MM.1S (cell line): ENCODE measurements at regions not wholly inside any gene's neighbourhood (a gene's known extent, or its start where the extent isn't known, plus 50 kb on each side); places are given as distances from the start of the nearest gene placed in this dataset.

Source experiments
- DNase-seq: peaks from one replicate; pipeline ENCODE4 v3.0.0-alpha.2; 2015
- H2AFZ ChIP-seq: fragments of 300-600 bp; sonication (generic); 2 replicates; pipeline ENCODE4 v1.6.0; 2016; ENCODE audit warnings: antibody characterized with exemption, low read length
- H3F3A ChIP-seq: fragments of 300-600 bp; sonication (generic); 2 replicates; pipeline ENCODE4 v1.6.1; 2016; ENCODE audit warnings: mild to moderate bottlenecking, antibody characterized with exemption, low read length, moderate library complexity, mixed read lengths; ENCODE audit not compliant: insufficient read depth
- H3K27ac ChIP-seq: fragments of 300-600 bp; sonication (generic); 2 replicates; pipeline ENCODE4 v1.5.1; 2016; ENCODE audit warnings: mild to moderate bottlenecking, low read length
- H3K27me3 ChIP-seq: fragments of 300-600 bp; sonication (generic); replicated peaks from 2 replicates; pipeline ENCODE4 v1.6.0; 2016; ENCODE audit warnings: low read length; ENCODE audit not compliant: insufficient read depth
- H3K36me3 ChIP-seq: fragments of 300-600 bp; sonication (generic); replicated peaks from 2 replicates; pipeline ENCODE4 v1.6.1; 2016; ENCODE audit warnings: mild to moderate bottlenecking, low read length, mixed read lengths; ENCODE audit not compliant: insufficient read depth
- H3K4me1 ChIP-seq: fragments of 300-600 bp; sonication (generic); 2 replicates; pipeline ENCODE4 v1.6.1; 2016; ENCODE audit warnings: low read length, mixed read lengths
- H3K4me2 ChIP-seq: fragments of 300-600 bp; sonication (generic); 2 replicates; pipeline ENCODE4 v1.6.0; 2016; ENCODE audit warnings: low read depth, low read length
- H3K4me3 ChIP-seq: fragments of 300-600 bp; sonication (generic); 2 replicates; pipeline ENCODE4 v1.5.1; 2016; ENCODE audit warnings: low read length, mixed read lengths
- H3K79me2 ChIP-seq: fragments of 300-600 bp; sonication (generic); 2 replicates; pipeline ENCODE4 v1.6.1; 2016; ENCODE audit warnings: mixed run types, low read length, mixed read lengths
- H3K9ac ChIP-seq: fragments of 300-600 bp; sonication (generic); 2 replicates; pipeline ENCODE4 v1.6.1; 2016; ENCODE audit warnings: low read length, mixed read lengths
- H3K9me2 ChIP-seq: fragments of 300-600 bp; sonication (generic); replicated peaks from 2 replicates; pipeline ENCODE4 v1.6.1; 2016; ENCODE audit warnings: mild to moderate bottlenecking, low read length, mixed read lengths; ENCODE audit not compliant: insufficient read depth
- H3K9me3 ChIP-seq: fragments of 300-600 bp; sonication (generic); replicated peaks from 2 replicates; pipeline ENCODE4 v1.6.1; 2016; ENCODE audit warnings: mild to moderate bottlenecking, low read length, mixed read lengths; ENCODE audit not compliant: insufficient read depth
- H4K20me1 ChIP-seq: fragments of 300-600 bp; sonication (generic); 2 replicates; pipeline ENCODE4 v1.6.1; 2016; ENCODE audit warnings: mild to moderate bottlenecking, low read length, moderate library complexity, mixed read lengths; ENCODE audit not compliant: insufficient read depth
- EZH2 ChIP-seq: fragments of 300-600 bp; sonication (generic); optimal IDR thresholded peaks from 2 replicates; pipeline ENCODE3; 2017; ENCODE audit warnings: low read depth, mild to moderate bottlenecking, antibody characterized with exemption, low read length, mixed read lengths
- EZH2phosphoT487 ChIP-seq: fragments of 300-600 bp; sonication (generic); IDR thresholded peaks from 2 replicates; pipeline ENCODE4 v1.6.1; 2018; ENCODE audit warnings: antibody characterized with exemption, low read length
- TF ChIP-seq, protein P1 (sequence below): fragments of 300-600 bp; sonication (generic); IDR thresholded peaks from 2 replicates; pipeline ENCODE4 v1.5.1; 2016; ENCODE audit warnings: antibody characterized with exemption, low read length, mixed read lengths

DNA sequence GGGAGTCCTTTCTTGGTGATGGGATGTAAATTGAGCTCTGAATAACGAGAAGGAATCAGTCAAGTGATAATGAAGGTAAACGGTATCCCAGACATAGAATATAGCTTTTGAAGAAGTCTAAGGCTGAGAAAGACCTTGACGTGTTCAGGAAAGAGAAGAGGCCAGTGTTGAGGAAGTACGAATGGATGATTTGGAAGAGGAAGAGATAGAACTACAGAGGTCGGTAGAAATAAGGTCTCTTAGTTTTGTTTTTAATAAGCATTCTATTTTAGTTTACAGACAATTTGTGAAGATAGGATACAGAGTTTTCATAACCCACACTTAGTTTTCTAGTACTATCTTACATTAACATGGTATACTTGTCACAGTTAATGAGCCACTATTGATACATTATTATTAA lies 1598.1 kb downstream of the FAM181B start:
- Histone ChIP-seq H3K9me3 (no peaks in the 10 kb centered on the region), H3F3A (no peaks in the 10 kb centered on the region), H2AFZ (no peak overlapping the region), H3K4me1 (0 out of 2 replicates have a peak, but pooled peaks cover 3% of the 10 kb centered on the region), H3K27ac (no peak overlapping the region), H4K20me1 (no peaks in the 10 kb centered on the region), H3K27me3 (no peaks in the 10 kb centered on the region), H3K4me3 (no peak overlapping the region), H3K4me2 (no peak overlapping the region), H3K36me3 (no peaks in the 10 kb centered on the region), H3K9ac (no peak overlapping the region), H3K9me2 (no peaks in the 10 kb centered on the region), H3K79me2 (no peaks in the 10 kb centered on the region)
- DNase-seq, result no peak
- TF ChIP-seq, protein P1, sequence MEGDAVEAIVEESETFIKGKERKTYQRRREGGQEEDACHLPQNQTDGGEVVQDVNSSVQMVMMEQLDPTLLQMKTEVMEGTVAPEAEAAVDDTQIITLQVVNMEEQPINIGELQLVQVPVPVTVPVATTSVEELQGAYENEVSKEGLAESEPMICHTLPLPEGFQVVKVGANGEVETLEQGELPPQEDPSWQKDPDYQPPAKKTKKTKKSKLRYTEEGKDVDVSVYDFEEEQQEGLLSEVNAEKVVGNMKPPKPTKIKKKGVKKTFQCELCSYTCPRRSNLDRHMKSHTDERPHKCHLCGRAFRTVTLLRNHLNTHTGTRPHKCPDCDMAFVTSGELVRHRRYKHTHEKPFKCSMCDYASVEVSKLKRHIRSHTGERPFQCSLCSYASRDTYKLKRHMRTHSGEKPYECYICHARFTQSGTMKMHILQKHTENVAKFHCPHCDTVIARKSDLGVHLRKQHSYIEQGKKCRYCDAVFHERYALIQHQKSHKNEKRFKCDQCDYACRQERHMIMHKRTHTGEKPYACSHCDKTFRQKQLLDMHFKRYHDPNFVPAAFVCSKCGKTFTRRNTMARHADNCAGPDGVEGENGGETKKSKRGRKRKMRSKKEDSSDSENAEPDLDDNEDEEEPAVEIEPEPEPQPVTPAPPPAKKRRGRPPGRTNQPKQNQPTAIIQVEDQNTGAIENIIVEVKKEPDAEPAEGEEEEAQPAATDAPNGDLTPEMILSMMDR, result no peak
- TF ChIP-seq EZH2phosphoT487 (no peak), EZH2 (no peak)

DNA sequence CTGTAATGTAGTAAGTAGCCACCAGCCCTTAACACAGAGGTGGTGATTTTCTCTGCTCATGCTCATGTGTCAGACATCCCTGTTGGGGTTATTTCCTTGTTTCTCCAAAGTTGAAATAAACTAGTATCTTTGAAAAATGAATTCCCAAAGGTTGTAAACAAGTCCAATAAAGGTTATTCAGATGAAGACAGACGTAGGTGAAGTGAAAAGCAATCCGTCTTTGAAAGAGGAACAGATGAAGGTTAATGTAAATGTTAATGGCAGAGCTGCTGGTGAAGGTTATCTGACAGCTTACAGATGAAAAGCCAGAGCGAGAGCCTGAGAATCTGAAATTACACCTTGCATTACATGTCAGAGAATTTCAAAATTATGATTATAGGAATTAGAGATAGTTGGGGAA lies 1604.0 kb downstream of the FAM181B start:
- Histone ChIP-seq H4K20me1 (no peaks in the 10 kb centered on the region), H3K4me3 (no peak overlapping the region), H3K79me2 (no peaks in the 10 kb centered on the region), H3K4me2 (no peak overlapping the region), H3K9ac (no peak overlapping the region), H3K27me3 (no peaks in the 10 kb centered on the region), H3K9me3 (no peaks in the 10 kb centered on the region), H3K36me3 (no peaks in the 10 kb centered on the region), H2AFZ (no peak overlapping the region), H3K9me2 (no peaks in the 10 kb centered on the region), H3F3A (no peaks in the 10 kb centered on the region), H3K4me1 (0 out of 2 replicates have a peak, but pooled peaks cover 3% of the 10 kb centered on the region), H3K27ac (no peak overlapping the region)
- TF ChIP-seq, protein P1, result no peak
- no peak for TF ChIP-seq EZH2phosphoT487
- no peak for TF ChIP-seq EZH2
- DNase-seq, result no peak

DNA sequence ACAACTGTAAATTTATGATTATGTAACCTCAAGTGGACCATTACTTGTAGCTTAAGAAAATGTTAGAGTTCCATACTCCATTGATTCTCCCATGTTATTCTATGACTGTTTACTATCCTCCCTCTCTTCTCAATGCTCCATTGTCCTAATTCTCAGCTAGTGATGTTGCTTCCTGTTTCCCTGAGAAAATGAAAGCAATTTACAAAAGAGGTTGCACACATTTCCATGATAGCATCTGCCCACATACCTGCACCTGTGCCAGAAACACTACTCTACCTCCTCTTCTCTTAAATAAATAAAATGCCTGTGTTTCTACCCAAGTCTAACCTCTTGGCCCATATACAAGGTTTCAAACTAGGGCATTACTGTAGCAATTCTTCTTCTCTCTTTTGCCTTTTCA lies 1620.9 kb downstream of the FAM181B start:
- no peak for TF ChIP-seq EZH2phosphoT487
- no peak for TF ChIP-seq EZH2
- TF ChIP-seq, protein P1, result no peak
- no peaks in the 10 kb centered on the region for H3K9me2 ChIP-seq
- no peaks in the 10 kb centered on the region for H3K36me3 ChIP-seq
- 0 out of 2 replicates have a peak, but pooled peaks cover 10% of the 10 kb centered on the region for H3K4me1 ChIP-seq
- H3K27ac ChIP-seq, result no peak overlapping the region
- H3K9me3 ChIP-seq, result no peaks in the 10 kb centered on the region; the same call in 1 of the 2 replicates
- no peaks in the 10 kb centered on the region for H3K79me2 ChIP-seq
- H3F3A ChIP-seq, result no peaks in the 10 kb centered on the region
- H4K20me1 ChIP-seq, result no peaks in the 10 kb centered on the region
- peak; percentile 26 for DNase-seq
- H3K27me3 ChIP-seq, result no peaks in the 10 kb centered on the region
- no peak overlapping the region for H3K4me3 ChIP-seq
- H3K9ac ChIP-seq, result no peak overlapping the region
- no peak overlapping the region for H3K4me2 ChIP-seq
- no peak overlapping the region for H2AFZ ChIP-seq
